Smooth muscle cell (in vitro differentiated cells): ENCODE measurements at regions not wholly inside any gene's neighbourhood (a gene's known extent, or its start where the extent isn't known, plus 50 kb on each side); places are given as distances from the start of the nearest gene placed in this dataset.

Experiments
- DNase-seq: peaks from one replicate; lab custom pipeline; 2025; ENCODE audit not compliant: unreplicated experiment; lab: John Stamatoyannopoulos, UW
- H2AFZ ChIP-seq: fragments of 200-600 bp; sonication (generic); 2 replicates; pipeline ENCODE4 v1.6.0; 2016; ENCODE audit warnings: antibody characterized with exemption, low read depth, mild to moderate bottlenecking
- H3F3A ChIP-seq: fragments of 200-600 bp; sonication (generic); 2 replicates; pipeline ENCODE4 v1.6.0; 2017; ENCODE audit warnings: antibody characterized with exemption, low read depth
- H3K27ac ChIP-seq: fragments of 200-600 bp; sonication (generic); 2 replicates; pipeline ENCODE4 v1.5.1; 2016; ENCODE audit warnings: low read depth, mild to moderate bottlenecking
- H3K27me3 ChIP-seq: fragments of 200-600 bp; sonication (generic); 2 replicates; pipeline ENCODE4 v1.6.1; 2016; ENCODE audit warnings: low read depth, mild to moderate bottlenecking
- H3K36me3 ChIP-seq: fragments of 200-600 bp; sonication (generic); 2 replicates; pipeline ENCODE4 v1.5.1; 2016; ENCODE audit warnings: low read depth
- H3K4me1 ChIP-seq: fragments of 200-600 bp; sonication (generic); 2 replicates; pipeline ENCODE4 v1.5.1; 2016; ENCODE audit warnings: low read depth
- H3K4me2 ChIP-seq: fragments of 200-600 bp; sonication (generic); 2 replicates; pipeline ENCODE4 v1.6.0; 2016; ENCODE audit warnings: mild to moderate bottlenecking
- H3K4me3 ChIP-seq: fragments of 200-600 bp; sonication (generic); 2 replicates; pipeline ENCODE4 v1.5.1; 2016; ENCODE audit warnings: mild to moderate bottlenecking
- H3K79me2 ChIP-seq: fragments of 200-600 bp; sonication (generic); 2 replicates; pipeline ENCODE4 v1.6.0; 2016; ENCODE audit warnings: low read depth, mild to moderate bottlenecking
- H3K9ac ChIP-seq: fragments of 200-600 bp; sonication (generic); 2 replicates; pipeline ENCODE4 v1.6.0; 2016; ENCODE audit warnings: low read depth
- H3K9me3 ChIP-seq: fragments of 200-600 bp; sonication (generic); replicated peaks from 2 replicates; pipeline ENCODE4 v1.5.1; 2016; ENCODE audit warnings: low read depth
- H4K20me1 ChIP-seq: fragments of 200-600 bp; sonication (generic); 2 replicates; pipeline ENCODE4 v1.6.0; 2016; ENCODE audit warnings: low read depth
- CTCF ChIP-seq: fragments of 200-600 bp; sonication (generic); IDR thresholded peaks from 2 replicates; pipeline ENCODE4 v1.5.1; 2017; ENCODE audit warnings: borderline replicate concordance, mild to moderate bottlenecking, antibody characterized with exemption; ENCODE audit not compliant: insufficient read depth, poor library complexity, severe bottlenecking
- WGBS: methylation state at CpG from one replicate; pipeline ENCODE4 v1.1.7; 2016; ENCODE audit warnings: low lambda C conversion rate; 5-methylcytosine and 5-hydroxymethylcytosine counted together

DNA sequence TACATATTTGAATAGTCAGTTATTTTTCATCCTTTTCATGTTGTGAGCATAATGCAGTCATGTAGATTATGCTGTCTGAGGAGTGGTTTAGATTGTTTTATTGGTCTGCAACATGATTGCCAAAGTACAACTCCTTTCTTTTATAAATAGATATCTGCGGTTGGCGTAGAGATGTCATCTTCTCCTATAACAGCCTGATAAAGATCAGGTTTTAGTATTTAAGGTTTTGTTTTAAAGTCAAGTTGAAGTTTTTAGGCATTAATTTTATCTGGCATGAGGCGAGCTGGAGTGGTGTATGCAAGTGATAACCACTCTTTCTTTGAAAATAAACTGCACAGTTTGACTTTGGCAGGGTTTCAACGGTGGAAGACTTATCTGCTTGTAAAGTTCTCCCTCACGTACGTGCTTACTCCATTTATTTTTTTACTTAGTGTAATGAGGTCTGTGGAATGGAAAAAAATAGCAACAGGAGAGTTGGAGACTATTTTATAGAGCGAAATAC lies 126.3 kb downstream of the FBXO8 start:
- Histone ChIP-seq H3K4me3 (peak overlapping the region; percentile 37), H3K9ac (no peak overlapping the region), H3K4me2 (peak overlapping the region; percentile 88), H3K79me2 (peaks cover 15% of the 10 kb centered on the region), H3K27ac (peak overlapping the region; percentile 87), H4K20me1 (no peaks in the 10 kb centered on the region), H3K36me3 (no peaks in the 10 kb centered on the region), H3F3A (peaks cover 3% of the 10 kb centered on the region), H3K9me3 (no peaks in the 10 kb centered on the region), H2AFZ (no peak overlapping the region), H3K27me3 (no peaks in the 10 kb centered on the region), H3K4me1 (peaks cover 29% of the 10 kb centered on the region)
- DNase-seq = no peak
- 19% methylated on average over 7 of the region's 7 CpGs for WGBS
- no peak for TF ChIP-seq CTCF

- Histone ChIP-seq H3K9ac (no peak overlapping the region), H3K79me2 (peaks cover 21% of the 10 kb centered on the region), H3K36me3 (no peaks in the 10 kb centered on the region), H3K4me3 (peak overlapping the region; percentile 37), H3K27me3 (no peaks in the 10 kb centered on the region), H2AFZ (no peak overlapping the region), H4K20me1 (no peaks in the 10 kb centered on the region), H3F3A (peaks cover 3% of the 10 kb centered on the region), H3K4me2 (peak overlapping the region; percentile 88), H3K4me1 (peaks cover 33% of the 10 kb centered on the region), H3K27ac (peak overlapping the region; percentile 87), H3K9me3 (no peaks in the 10 kb centered on the region)
- TF ChIP-seq CTCF = peak; percentile 62
- no peak for DNase-seq
- 18% methylated on average over 3 of the region's 3 CpGs for WGBS
Observed at GRCh38 chr4:174156239-174156826, 127.1 kb downstream of the FBXO8 start.

DNA sequence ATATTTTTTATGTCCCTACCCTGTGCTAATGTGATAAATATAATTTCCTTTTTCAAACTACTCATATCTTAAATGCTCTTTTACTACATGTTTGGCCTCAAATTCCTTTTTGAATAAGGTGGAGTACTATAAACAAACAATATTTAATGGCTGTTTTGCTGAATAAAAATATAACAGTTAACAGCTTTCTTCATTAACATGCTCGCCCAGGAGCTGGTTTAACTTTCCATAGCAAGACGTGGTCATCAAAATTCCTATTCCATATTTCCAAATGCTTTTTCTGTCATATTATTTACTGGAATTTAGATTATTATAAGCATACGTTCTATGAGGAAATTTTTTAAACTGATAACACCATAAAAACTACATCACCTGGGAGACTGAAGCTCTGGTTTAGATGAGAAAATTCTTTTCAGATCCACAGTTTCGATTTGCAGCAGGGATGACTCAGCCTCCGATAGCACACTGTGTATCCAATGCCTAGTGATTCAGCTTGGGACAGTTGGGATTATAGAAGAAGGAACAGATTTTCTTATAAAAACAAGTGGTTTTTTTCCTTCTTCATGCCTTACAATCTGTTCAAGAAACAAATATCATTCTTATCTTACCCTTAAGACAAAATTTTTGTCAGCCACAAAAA lies 129.1 kb downstream of the FBXO8 start:
- Histone ChIP-seq H3K27ac (peak overlapping the region; percentile 87), H3K9me3 (no peaks in the 10 kb centered on the region), H3K27me3 (no peaks in the 10 kb centered on the region), H3K4me3 (peak overlapping the region; percentile 49), H4K20me1 (no peaks in the 10 kb centered on the region), H3K9ac (peak overlapping the region; percentile 73), H3K79me2 (peaks cover 38% of the 10 kb centered on the region), H3F3A (peaks cover 3% of the 10 kb centered on the region), H3K4me2 (peak overlapping the region; percentile 88), H2AFZ (peak overlapping the region; percentile 63), H3K36me3 (no peaks in the 10 kb centered on the region), H3K4me1 (peaks cover 38% of the 10 kb centered on the region)
- no peak for DNase-seq
- WGBS = 21% methylated on average over 5 of the region's 5 CpGs
- TF ChIP-seq CTCF = no peak
